ENCODE measurements at regions not wholly inside any gene's neighbourhood (a gene's known extent, or its start where the extent isn't known, plus 50 kb on each side); places are given as distances from the start of the nearest gene placed in this dataset.

DNA sequence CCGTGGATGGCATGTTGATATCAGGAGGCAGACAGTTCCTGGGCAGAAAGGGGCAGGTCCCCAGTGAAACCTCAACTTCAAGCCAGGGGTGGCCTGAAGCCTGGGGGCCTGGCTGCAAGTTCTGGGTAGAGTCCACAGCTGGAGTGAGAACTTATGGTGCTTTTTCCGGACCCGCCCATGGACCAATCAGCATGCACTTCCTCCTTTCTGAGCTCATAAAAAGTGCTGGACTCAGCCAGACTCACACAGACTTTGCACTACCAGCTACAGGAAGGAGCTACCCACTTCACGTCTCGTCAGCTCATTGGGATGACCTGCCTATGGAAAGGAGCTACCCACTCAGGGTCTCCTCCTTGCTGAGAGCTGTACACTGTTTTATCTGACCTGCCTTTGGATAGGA is 183.1 kb upstream of the MC4R start:
- H3K36me3 ChIP-seq (ENCODE audit: insufficient read depth, low read length): no peaks in the 10 kb centered on the region
- no TSS peak for BruUV-seq (replicated peaks)
- DNase-seq (ENCODE audit: low spot score): no peak

DNA sequence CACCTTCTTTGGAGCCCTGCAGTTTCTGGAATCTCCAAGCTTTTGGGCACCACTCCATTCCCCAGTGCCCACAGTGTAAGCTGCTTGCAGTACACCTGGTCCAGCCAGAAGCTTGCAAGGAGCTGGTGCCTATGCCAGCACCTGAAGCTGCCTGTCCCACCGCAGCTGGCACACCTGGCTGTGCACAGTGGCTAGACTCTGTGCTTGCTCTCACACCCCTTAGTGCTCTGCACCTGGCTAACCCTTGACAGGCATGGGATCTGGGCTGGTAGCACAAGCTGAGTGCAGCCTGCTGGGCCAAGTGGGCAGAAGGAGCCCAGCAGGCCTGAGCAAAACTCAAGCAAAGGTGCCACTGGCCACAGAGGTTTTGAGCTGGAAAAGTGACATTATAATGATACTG is 183.8 kb upstream of the MC4R start:
- Histone ChIP-seq H3K9me2 (ENCODE audit: insufficient read depth, low read length) (no peaks in the 10 kb centered on the region), H3K36me3 (ENCODE audit: insufficient read depth, low read length) (no peaks in the 10 kb centered on the region), H2AFZ (ENCODE audit: low read length) (no peak overlapping the region), H4K20me1 (ENCODE audit: insufficient read depth, low read length) (no peaks in the 10 kb centered on the region), H3K27ac (ENCODE audit: low read depth, low read length, poor library complexity, severe bottlenecking) (no peak overlapping the region), H3K4me1 (ENCODE audit: insufficient read depth, low read length, poor library complexity, severe bottlenecking) (no peaks in the 10 kb centered on the region), H3K4me2 (ENCODE audit: low read length) (no peak overlapping the region), H3K9me3 (ENCODE audit: low read length) (no peaks in the 10 kb centered on the region), H3K79me2 (ENCODE audit: insufficient read depth, low read depth, low read length) (no peaks in the 10 kb centered on the region), H3K4me3 (ENCODE audit: low read depth, low read length, poor library complexity, severe bottlenecking) (no peak overlapping the region)
- TF ChIP-seq EZH2phosphoT487 (IDR thresholded peaks at IDR 0.05; ENCODE audit: borderline replicate concordance, low read depth, low read length): no peak
- TF ChIP-seq, protein P1, sequence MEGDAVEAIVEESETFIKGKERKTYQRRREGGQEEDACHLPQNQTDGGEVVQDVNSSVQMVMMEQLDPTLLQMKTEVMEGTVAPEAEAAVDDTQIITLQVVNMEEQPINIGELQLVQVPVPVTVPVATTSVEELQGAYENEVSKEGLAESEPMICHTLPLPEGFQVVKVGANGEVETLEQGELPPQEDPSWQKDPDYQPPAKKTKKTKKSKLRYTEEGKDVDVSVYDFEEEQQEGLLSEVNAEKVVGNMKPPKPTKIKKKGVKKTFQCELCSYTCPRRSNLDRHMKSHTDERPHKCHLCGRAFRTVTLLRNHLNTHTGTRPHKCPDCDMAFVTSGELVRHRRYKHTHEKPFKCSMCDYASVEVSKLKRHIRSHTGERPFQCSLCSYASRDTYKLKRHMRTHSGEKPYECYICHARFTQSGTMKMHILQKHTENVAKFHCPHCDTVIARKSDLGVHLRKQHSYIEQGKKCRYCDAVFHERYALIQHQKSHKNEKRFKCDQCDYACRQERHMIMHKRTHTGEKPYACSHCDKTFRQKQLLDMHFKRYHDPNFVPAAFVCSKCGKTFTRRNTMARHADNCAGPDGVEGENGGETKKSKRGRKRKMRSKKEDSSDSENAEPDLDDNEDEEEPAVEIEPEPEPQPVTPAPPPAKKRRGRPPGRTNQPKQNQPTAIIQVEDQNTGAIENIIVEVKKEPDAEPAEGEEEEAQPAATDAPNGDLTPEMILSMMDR (conservative IDR thresholded peaks at IDR 0.05; ENCODE audit: low read length): no peak
- BruUV-seq (replicated peaks): no TSS peak
- intact Hi-C loops (cut with micrococcal nuclease; ENCODE audit: unreplicated experiment): no loop called here
- ChIA-PET POLR2A (interaction anchor here (0.6 to 0.8 kb wide), 2 partner anchors 9 to 43 kb away, joined by 3 read pairs; no protein-coding TSS in a partner anchor), CTCF (ENCODE audit: unreplicated experiment) (no interaction called here)
- DNase-seq (ENCODE audit: low spot score): no peak

More for the DNA sequence above, 183.1 kb upstream of the MC4R start:
- H3K27ac ChIP-seq (ENCODE audit: low read depth, low read length, poor library complexity, severe bottlenecking): no peak overlapping the region
- no peaks in the 10 kb centered on the region for H3K9me3 ChIP-seq (ENCODE audit: low read length)
- POLR2A ChIA-PET: interaction anchor here (0.8 kb wide), 1 partner anchor 10 kb away, joined by 3 read pairs; no protein-coding TSS in a partner anchor
- H3K4me1 ChIP-seq (ENCODE audit: insufficient read depth, low read length, poor library complexity, severe bottlenecking): no peaks in the 10 kb centered on the region
- intact Hi-C loops (cut with micrococcal nuclease; ENCODE audit: unreplicated experiment): no loop called here
- H4K20me1 ChIP-seq (ENCODE audit: insufficient read depth, low read length): no peaks in the 10 kb centered on the region
- no peaks in the 10 kb centered on the region for H3K79me2 ChIP-seq (ENCODE audit: insufficient read depth, low read depth, low read length)
- no peak overlapping the region for H2AFZ ChIP-seq (ENCODE audit: low read length)
- no peak overlapping the region for H3K4me2 ChIP-seq (ENCODE audit: low read length)
- no peak for TF ChIP-seq EZH2phosphoT487 (IDR thresholded peaks at IDR 0.05; ENCODE audit: borderline replicate concordance, low read depth, low read length)
- TF ChIP-seq, protein P1 (conservative IDR thresholded peaks at IDR 0.05; ENCODE audit: low read length): no peak
- CTCF ChIA-PET (ENCODE audit: unreplicated experiment): no interaction called here
- H3K4me3 ChIP-seq (ENCODE audit: low read depth, low read length, poor library complexity, severe bottlenecking): no peak overlapping the region
- H3K9me2 ChIP-seq (ENCODE audit: insufficient read depth, low read length): no peaks in the 10 kb centered on the region

DNA sequence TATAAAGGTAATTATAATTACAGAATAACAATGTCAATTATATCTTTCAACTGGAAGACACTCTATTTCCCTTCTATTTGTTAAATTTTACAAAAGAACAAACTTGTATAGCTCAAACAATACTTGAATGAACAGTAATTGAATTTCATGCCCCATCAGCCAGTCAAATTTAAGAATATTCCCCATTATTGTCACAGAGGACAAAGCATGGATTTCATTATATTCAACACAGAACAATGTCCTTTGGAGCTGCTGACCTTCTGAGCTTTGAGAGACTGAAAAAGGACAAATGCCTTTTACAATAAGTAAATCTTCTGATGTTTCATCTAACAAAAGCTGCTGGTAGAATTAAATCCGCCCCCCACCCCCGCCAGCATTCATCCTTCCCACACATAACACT is 187.5 kb upstream of the MC4R start:
- no peak for TF ChIP-seq EZH2phosphoT487 (IDR thresholded peaks at IDR 0.05; ENCODE audit: borderline replicate concordance, low read depth, low read length)
- TF ChIP-seq, protein P1 (conservative IDR thresholded peaks at IDR 0.05; ENCODE audit: low read length): no peak
- Histone ChIP-seq H4K20me1 (ENCODE audit: insufficient read depth, low read length) (no peaks in the 10 kb centered on the region), H3K79me2 (ENCODE audit: insufficient read depth, low read depth, low read length) (no peaks in the 10 kb centered on the region), H3K9me3 (ENCODE audit: low read length) (no peaks in the 10 kb centered on the region), H3K4me2 (ENCODE audit: low read length) (no peak overlapping the region), H3K27ac (ENCODE audit: low read depth, low read length, poor library complexity, severe bottlenecking) (no peak overlapping the region), H3K4me1 (ENCODE audit: insufficient read depth, low read length, poor library complexity, severe bottlenecking) (no peaks in the 10 kb centered on the region), H3K4me3 (ENCODE audit: low read depth, low read length, poor library complexity, severe bottlenecking) (no peak overlapping the region), H3K9me2 (ENCODE audit: insufficient read depth, low read length) (no peaks in the 10 kb centered on the region), H3K36me3 (ENCODE audit: insufficient read depth, low read length) (no peaks in the 10 kb centered on the region), H2AFZ (ENCODE audit: low read length) (no peak overlapping the region)
- no TSS peak for BruUV-seq (replicated peaks)
- ChIA-PET CTCF (ENCODE audit: unreplicated experiment) (no interaction called here), POLR2A (interaction anchor here (0.7 kb wide), 1 partner anchor 414 kb away, joined by 3 read pairs; no protein-coding TSS in a partner anchor)
- no peak for DNase-seq (ENCODE audit: low spot score)
- intact Hi-C loops (cut with micrococcal nuclease; ENCODE audit: unreplicated experiment): no loop called here

Data from OCI-LY7 (cell line).